HG03432 (cell line): ENCODE measurements at regions not wholly inside any gene's neighbourhood (a gene's known extent, or its start where the extent isn't known, plus 50 kb on each side); places are given as distances from the start of the nearest gene placed in this dataset.
"Not testable (repeated sequence)": the region's sequence is repeated elsewhere in the genome, so short reads cannot be mapped to it uniquely, and the experiment has no call there.

Experiments used
- ATAC-seq: cut with Tn5 transposase; IDR thresholded peaks from one replicate; pipeline ENCODE4 v1.9.1; 2021; ENCODE audit warnings: mild to moderate bottlenecking, moderate library complexity; ENCODE audit not compliant: unreplicated experiment

DNA sequence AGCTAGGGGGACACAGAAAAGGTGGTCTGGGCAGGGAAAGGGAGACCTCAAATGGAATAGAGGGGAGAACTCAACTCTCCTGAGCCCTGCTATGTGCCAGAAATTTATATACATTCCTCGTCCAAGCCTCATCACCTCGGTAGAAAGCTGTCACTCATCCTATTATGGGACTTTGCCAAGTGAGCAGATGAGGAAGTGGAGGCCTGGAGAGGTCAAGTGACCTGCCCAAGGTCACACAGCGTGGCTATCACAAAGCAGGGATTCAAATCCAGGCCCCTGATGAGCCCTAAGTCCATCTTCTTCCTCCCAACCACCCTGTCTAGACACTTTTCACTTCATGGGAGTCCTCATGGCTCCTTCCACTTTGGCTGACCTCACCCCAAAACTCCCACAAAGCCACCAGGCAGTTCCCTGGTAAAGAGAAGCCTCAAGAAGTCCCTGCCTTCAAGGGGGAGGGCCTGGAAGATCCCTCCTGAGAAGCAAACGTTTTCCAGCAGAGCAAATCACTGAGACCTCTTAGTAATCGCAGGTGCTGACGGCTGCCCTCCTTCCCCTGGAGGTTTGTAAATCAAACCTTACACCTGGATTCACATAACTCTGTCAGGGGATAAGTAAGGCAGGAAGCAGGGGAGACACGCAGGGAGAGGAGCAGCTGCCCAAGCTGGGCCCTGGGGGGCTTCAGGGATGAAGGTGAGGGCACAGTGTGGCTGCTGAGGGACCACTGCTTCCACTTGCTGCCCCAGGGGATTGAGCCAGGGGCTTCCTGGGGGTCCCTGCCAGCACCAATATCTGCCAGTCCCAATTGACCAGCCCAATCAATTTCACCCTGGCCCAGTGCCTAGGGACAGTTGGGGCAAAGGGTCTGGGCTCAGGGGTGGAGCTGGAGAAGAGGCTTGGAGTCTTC is 351.2 kb downstream of the MATN1 start:
- no peak for ATAC-seq

- ATAC-seq = no peak
These were observed 352.1 kb downstream of the MATN1 start for GRCh38 chr1:30371179-30371788.

GRCh38 chr1:30368651-30369240 is 354.6 kb downstream of the MATN1 start:
- ATAC-seq = no peak

DNA sequence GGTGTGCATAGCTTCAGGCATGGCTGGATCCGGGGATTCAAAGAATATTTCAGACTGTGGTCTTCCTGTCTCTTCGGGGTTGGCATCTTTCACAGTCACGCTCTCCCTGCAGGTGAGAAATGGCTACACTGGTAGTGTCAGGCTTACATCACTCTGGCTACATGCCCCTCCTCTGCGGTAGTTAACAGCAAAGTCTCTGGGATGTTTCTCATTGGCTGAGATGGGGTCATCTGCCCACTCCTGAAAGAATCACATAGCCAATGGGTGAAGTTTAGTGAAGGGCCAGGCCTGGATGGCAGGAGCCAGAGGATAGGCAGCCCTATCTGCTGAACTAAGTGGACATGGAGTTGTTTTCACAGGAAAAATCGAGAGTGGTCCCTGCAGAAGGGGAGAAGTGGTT is 356.5 kb downstream of the MATN1 start:
- ATAC-seq = no peak

GRCh38 chr1:30366199-30366598 is 357.2 kb downstream of the MATN1 start:
- ATAC-seq = no peak

DNA sequence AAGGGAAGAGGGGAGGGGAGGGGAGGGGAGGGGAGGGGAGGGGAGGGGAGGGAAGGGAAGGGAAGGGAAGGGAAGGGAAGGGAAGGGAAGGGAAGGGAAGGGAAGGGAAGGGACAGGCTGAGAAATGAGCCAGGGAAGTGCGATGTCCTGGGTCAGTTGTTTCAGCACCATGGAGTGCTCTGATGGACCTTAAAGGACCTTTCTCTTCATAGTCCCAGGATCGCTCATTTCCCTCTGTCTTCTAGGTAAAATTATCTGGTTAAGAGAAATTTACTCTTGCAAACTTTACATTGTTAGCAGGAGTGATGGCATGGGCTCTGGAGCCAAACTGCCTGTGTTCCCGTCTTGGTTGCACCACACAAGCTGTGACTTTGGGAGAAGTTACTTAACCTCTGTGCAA is 357.8 kb downstream of the MATN1 start:
- ATAC-seq = no peak

- ATAC-seq = no peak
These were observed 360.4 kb downstream of the MATN1 start for GRCh38 chr1:30363031-30363430.

DNA sequence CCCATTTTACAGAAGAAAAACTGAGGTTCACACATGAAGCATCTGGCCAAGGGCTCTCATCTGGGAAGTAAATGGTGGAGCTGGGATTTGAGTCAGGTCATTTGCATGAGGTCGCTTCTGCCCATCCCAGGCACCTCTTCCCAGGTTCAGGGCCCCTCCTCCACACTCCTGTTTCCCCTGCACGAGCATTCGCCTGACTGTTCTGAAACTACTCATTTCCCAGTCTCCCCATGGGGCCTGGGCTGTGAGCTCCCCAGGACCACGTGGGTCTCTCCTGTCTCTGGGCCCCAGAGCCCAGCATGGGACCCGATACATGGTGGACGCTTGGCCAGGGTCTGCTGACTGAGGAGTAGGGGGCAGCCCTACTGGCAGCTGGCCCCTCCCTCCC is 360.8 kb downstream of the MATN1 start:
- ATAC-seq = no peak

GRCh38 chr1:30361890-30362602 is 361.3 kb downstream of the MATN1 start:
- ATAC-seq = not testable (repeated sequence)

DNA sequence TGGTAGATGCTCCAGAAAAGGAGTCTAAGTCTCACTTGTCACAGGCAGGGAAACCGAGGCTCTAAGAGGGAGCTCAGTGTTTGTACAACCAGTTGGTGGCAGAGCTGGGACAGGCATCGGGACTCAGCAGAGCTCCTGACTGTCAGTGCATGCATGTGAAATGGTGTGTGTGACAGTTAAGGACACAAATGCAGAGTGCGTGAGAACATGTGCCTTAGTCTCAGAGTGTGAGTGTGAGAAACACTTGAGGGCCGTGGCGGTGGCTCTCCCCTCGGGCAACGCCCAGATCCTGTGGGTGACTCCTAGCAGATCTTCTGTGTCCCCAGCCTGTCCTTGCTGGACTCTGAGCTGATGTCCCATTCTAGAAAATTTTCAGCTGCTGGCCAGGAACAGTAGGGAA is 362.6 kb downstream of the MATN1 start:
- no peak for ATAC-seq

- ATAC-seq = no peak
These were observed 363.1 kb downstream of the MATN1 start for GRCh38 chr1:30360281-30360680.

DNA sequence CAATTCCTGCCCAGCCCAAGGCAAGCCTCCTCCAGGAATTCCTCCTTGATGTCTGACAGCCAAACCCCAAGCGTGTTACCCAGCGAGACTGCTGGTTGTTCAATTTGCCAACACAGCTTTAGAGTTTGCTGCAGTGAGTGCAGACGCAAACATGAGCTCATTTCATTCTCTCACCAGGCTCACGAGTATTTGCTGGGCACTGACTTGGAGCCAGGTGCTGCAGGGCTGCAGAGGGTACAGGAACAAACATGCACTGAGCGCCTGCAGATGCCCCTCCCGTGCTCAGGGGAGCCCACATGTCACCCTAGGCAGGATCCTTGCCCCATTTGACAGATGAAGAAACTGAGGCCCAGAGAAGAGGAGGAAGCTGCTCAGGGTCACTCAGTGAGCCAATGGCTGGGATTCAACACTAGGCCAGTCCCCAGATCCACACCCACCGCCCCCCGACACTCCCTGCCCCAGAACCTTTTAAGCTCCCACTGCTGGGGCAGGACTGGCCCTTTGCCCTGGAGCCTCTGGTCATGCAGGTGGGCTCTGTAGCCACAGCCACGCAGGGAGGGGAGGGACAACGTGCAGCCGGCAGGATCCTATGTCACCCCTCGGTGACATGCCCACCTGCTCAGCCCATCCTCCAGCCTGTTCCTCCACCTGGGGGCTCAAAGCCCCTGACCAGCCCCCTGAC is 363.7 kb downstream of the MATN1 start:
- ATAC-seq = no peak

DNA sequence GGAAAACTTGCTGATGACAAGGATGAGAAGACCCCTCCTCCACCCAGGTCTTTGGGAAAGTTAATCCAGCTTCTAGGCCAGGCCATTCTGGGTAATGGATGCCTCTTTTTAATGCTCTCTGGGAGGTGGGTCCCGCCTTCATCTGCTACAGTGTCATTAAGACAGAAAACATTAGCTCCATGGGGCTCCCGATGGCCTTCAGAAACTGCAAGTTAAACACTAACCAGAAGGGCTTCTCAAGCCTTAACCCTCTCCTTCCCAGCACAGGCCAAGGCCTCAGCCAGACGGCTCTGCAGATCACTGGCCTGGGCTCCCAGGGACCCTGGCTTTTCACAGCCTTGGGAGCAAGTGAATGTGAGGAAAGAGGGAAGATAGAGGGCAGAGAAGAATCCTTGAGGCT is 364.9 kb downstream of the MATN1 start:
- ATAC-seq = no peak

DNA sequence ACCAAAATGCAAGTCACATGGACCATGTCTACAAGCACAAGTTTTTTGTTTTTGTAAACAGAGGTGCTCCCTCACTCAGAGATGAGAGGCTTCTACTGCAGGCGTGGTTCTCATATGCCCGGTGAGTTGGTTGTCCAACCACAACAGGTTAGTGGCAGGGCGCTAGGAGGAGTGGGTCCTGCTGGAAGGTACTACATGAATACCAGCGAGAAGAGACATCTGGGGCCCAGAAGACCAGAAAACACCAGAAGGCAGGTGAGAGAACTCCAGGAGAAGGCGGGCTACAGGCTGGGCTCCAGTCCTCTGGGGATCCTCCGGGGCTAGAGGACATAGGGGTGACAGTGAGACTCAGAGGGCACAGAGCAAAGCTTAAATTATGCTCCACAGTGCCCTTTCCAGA is 366.5 kb downstream of the MATN1 start:
- no peak for ATAC-seq

- no peak for ATAC-seq
These were observed 369.0 kb downstream of the MATN1 start for GRCh38 chr1:30354410-30354809.

DNA sequence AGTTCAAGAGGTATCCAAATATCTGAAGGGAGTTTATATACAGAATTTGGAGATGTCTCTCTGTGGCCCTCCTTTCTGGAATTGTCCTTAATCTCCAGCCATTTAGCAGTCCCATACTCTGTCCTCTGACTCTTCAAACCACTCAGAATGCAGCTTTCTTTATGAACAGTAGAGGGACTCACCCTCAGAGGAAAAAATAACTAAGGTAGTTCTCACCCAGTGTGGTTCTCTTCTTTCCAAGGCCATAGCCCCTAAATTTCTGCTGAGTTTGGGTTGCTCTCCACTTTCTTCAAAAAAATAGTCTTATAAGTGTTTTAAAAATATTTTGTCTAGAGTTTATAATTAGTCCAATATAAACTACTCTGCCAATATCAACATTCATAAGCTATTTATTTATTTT is 369.7 kb downstream of the MATN1 start:
- no peak for ATAC-seq

DNA sequence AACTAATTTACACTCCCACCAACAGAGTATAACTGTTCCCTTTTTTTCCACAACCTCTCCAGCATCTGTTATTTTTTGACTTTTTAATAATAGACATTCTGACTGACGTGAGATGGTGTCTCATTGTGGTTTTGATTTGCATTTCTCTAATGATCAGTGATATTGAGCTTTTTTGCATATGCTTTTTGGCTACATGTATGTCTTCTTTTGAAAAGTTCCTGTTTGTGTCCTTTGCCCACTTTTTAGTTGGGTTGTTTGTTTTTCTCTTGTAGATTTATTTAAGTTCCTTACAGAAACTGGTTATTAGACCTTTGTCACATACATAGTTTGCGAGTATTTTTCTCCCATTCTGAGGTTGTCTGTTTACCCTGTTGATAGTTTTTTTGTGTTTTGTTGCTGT is 375.2 kb downstream of the MATN1 start:
- ATAC-seq = no peak

DNA sequence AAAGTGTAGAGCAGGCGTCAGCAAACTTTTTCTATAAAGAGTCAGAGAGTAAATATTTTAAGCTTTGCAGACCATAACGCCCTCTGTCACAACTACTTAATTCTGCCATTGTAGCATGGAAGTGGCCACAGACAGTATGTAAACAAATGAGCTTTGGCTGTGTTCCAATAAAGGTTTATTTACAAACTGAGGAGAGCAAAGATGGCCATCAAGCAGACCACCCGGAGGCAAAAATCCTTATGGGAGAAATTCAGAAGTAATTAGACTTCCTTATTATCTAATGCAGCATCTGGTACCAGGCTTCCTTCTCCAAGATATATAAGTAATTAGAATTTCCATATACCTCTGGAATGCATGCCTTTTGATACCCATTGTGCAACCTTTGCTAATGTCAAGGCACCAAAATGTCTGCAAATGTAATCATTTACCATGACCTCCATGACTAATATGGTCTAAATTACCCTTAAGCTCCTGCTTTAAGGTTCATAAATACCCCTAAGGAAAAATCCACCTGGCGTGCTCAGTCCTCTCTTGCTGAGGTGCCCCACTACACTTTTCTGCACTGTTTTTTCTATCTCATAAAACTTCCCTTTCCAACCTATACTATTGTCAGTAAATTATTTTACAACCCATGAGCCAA is 377.8 kb downstream of the MATN1 start:
- no peak for ATAC-seq

- ATAC-seq = no peak
These were observed 379.8 kb downstream of the MATN1 start for GRCh38 chr1:30343562-30343961.

- ATAC-seq = no peak
These were observed 380.7 kb downstream of the MATN1 start for GRCh38 chr1:30342535-30343141.
